ENCODE measurements at regions not wholly inside any gene's neighbourhood (a gene's known extent, or its start where the extent isn't known, plus 50 kb on each side); places are given as distances from the start of the nearest gene placed in this dataset.
A peak's percentile ranks its signal among the peaks of the same experiment; 100 is the strongest.

DNA sequence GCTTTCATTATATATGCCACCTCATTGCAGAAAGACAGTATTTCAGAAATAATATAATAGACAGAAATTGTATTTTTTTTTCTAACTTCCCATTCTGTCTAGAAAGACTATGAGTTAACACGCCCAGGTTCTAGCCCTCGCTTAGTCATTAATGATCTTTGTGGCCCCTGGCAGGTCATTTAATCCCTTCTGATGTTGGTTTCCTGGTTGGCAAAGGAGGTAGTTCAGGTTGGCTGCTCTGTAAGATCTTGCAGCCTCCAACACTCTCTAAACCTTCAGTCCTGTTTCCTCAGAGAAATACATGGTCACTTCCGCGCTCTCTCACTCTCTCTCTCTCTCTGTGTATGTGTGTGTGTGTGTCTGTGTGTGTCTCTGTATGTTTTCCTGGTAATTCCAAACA lies 156.3 kb upstream of the NOCT start:
- no peaks in the 10 kb centered on the region for H3K9me3 ChIP-seq
- intact Hi-C loops (cut with DNase I): no loop called here
- TF ChIP-seq, protein P1, sequence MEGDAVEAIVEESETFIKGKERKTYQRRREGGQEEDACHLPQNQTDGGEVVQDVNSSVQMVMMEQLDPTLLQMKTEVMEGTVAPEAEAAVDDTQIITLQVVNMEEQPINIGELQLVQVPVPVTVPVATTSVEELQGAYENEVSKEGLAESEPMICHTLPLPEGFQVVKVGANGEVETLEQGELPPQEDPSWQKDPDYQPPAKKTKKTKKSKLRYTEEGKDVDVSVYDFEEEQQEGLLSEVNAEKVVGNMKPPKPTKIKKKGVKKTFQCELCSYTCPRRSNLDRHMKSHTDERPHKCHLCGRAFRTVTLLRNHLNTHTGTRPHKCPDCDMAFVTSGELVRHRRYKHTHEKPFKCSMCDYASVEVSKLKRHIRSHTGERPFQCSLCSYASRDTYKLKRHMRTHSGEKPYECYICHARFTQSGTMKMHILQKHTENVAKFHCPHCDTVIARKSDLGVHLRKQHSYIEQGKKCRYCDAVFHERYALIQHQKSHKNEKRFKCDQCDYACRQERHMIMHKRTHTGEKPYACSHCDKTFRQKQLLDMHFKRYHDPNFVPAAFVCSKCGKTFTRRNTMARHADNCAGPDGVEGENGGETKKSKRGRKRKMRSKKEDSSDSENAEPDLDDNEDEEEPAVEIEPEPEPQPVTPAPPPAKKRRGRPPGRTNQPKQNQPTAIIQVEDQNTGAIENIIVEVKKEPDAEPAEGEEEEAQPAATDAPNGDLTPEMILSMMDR (IDR thresholded peaks at IDR 0.05): no peak
- TF ChIP-seq POLR2A (IDR thresholded peaks at IDR 0.05): no peak

DNA sequence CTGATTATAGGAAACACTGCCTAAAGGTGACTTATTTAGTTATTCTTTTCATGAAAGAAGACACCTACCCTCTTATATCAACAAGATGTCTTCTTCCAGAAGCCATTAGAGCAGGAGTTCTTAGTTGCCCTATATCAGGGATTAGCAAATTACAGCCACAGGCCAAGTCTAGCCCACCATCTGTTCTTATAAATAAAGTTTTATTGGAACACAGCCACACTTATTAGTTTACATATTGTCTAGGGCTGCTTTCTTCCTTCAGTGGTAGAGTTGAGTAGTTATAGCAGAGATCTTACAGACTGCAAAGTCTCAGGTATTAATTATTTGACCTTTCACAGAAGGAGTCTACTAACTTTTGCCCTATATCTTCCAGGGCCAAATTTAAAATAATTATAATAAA lies 157.2 kb upstream of the NOCT start:
- H3K36me3 ChIP-seq: no peaks in the 10 kb centered on the region
- DNase-seq: no peak
- no peak overlapping the region for H3K4me3 ChIP-seq
- TF ChIP-seq POLR2A (IDR thresholded peaks at IDR 0.05): no peak
- TF ChIP-seq, protein P1 (IDR thresholded peaks at IDR 0.05): no peak
- H3K9me3 ChIP-seq: no peaks in the 10 kb centered on the region
- peaks cover 0 to 60% (median 0%) of the 10 kb centered on the region in 4 donors for H3K27me3 ChIP-seq
- intact Hi-C loops (cut with DNase I): no loop called here
- H3K4me1 ChIP-seq: peaks cover 0 to 9% (median 0%) of the 10 kb centered on the region in 3 donors
- H3K27ac ChIP-seq: no peak overlapping the region

More for the DNA sequence above, 156.3 kb upstream of the NOCT start:
- Histone ChIP-seq H3K36me3 (no peaks in the 10 kb centered on the region), H3K27me3 (peaks cover 0 to 65% (median 0%) of the 10 kb centered on the region in 4 donors), H3K4me1 (peaks cover 0 to 9% (median 0%) of the 10 kb centered on the region in 3 donors), H3K4me3 (no peak overlapping the region), H3K27ac (no peak overlapping the region)
- WGBS, 2 donors: 35 to 59% methylated on average over 4 of the region's 4 CpGs
- no peak for DNase-seq

DNA sequence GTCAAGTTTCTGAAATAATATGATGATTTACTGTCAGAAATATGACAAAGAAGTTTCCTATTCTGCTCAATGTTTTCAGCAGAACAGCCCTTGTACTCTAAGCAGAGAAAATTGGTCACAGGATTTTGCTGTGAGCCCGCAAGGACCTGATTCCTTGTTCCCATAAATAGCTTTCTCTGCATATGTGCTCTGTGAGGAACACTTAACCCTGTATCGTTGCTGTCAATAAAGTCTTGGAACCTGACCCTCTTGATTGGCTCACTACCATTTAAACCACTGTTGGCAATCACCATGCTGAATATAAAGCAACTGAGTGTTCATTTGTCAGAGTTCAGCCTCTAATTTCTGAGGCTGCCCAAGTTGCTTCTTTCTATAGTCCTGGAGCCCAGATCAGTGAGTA lies 158.2 kb upstream of the NOCT start:
- no peak for TF ChIP-seq POLR2A (IDR thresholded peaks at IDR 0.05)
- TF ChIP-seq, protein P1 (IDR thresholded peaks at IDR 0.05): no peak
- no peaks in the 10 kb centered on the region for H3K36me3 ChIP-seq
- peaks cover 0 to 9% (median 0%) of the 10 kb centered on the region in 3 donors for H3K4me1 ChIP-seq
- no peaks in the 10 kb centered on the region for H3K9me3 ChIP-seq
- 76 to 100% methylated on average over 2 of the region's 2 CpGs for WGBS, 2 donors
- H3K27me3 ChIP-seq: peaks cover 0 to 60% (median 0%) of the 10 kb centered on the region in 4 donors
- no peak overlapping the region for H3K4me3 ChIP-seq
- no peak overlapping the region for H3K27ac ChIP-seq
- no peak for DNase-seq
- intact Hi-C loops (cut with DNase I): no loop called here

DNA sequence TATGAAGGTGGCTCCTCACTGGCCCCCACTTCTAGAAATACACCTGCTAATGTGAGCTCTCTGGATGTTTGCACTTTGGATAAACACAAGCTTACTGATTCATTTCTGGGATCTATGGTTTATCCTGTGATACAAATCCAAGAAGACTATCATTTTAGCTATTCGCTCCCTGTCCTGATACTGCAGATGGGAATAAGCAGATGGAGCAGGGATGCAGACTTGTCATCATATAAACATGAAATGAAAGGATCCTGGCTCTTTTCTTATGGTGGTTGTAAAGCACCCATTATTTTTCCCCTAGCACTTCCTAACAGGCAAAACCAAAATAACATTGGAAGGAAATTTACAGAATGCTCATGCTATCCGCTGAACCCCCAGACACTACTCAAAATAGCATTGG lies 162.9 kb upstream of the NOCT start:
- DNase-seq: no peak
- no peaks in the 10 kb centered on the region for H3K36me3 ChIP-seq
- peaks cover 0 to 59% (median 0%) of the 10 kb centered on the region in 4 donors for H3K27me3 ChIP-seq
- H3K4me1 ChIP-seq: peaks cover 0 to 11% (median 2%) of the 10 kb centered on the region in 3 donors
- no peak overlapping the region for H3K4me3 ChIP-seq
- no peaks in the 10 kb centered on the region for H3K9me3 ChIP-seq
- no peak overlapping the region for H3K27ac ChIP-seq
- 75 to 80% methylated on average over 2 of the region's 2 CpGs for WGBS, 2 donors
- no peak for TF ChIP-seq POLR2A (IDR thresholded peaks at IDR 0.05)
- TF ChIP-seq, protein P1 (IDR thresholded peaks at IDR 0.05): no peak
- intact Hi-C loops (cut with DNase I): no loop called here

DNA sequence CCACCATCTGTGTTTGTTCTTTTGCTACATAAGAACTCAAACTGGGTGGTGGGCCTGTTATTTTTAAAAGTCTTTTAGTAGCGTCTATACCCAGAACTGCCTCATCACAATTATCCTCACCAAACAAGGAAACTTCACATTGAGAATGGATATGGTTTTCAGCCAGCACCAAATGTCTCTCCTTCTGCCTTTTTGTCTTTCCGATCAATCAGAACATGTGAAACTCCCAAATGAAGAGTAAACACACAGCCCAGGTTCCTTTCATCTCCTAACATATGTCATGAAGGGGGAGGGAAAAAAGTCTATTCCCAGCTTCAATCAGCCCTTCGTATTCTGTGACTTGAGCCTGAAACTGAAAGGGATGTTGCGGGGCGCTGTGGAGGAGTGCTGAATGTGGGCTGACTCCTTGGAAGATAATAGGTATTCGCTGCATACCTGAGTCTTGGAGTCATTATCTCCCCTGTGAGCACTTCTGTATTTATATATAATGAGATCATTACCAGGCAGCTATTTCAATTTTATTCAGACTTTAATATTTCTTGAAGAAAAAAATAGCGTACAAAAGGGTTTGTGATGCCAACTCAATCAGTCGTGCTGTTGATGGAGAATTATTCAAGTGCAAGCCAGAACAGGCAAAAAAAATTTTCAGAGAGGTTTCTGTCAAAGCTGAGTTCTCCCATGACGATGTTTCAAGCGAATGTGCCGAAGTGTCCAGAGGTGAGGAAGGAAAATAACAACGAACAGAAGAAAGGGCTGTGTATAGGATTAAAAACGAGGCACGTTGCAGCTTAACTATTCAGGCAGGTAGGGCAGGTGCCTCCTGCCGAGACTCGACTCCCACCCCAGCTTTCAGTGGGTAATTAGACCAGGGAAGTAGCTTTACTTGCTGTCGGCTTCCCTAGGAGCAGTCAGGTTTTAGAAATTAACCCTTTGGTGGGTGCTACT lies 163.9 kb upstream of the NOCT start:
- Histone ChIP-seq H3K4me1 (peaks cover 0 to 11% (median 2%) of the 10 kb centered on the region in 3 donors), H3K9me3 (no peaks in the 10 kb centered on the region), H3K36me3 (no peaks in the 10 kb centered on the region), H3K4me3 (peak overlapping the region in 1 of 4 donors; percentile 36), H3K27ac (no peak overlapping the region), H3K27me3 (peaks cover 0 to 56% (median 0%) of the 10 kb centered on the region in 4 donors)
- intact Hi-C loops (cut with DNase I): no loop called here
- TF ChIP-seq, protein P1 (IDR thresholded peaks at IDR 0.05): no peak
- no peak for TF ChIP-seq POLR2A (IDR thresholded peaks at IDR 0.05)
- WGBS, 2 donors: 13 to 18% methylated on average over 16 to 17 of the region's 17 CpGs
- DNase-seq: no peak

Data from esophagus squamous epithelium (tissue), 5 donors.